Umbilical cord (tissue), 1 donor: ENCODE measurements at regions not wholly inside any gene's neighbourhood (a gene's known extent, or its start where the extent isn't known, plus 50 kb on each side); places are given as distances from the start of the nearest gene placed in this dataset.

Experiments
- DNase-seq: peaks from one replicate; pipeline ENCODE4 v3.0.0-alpha.2; 2015; ENCODE audit warnings: low spot score

DNA sequence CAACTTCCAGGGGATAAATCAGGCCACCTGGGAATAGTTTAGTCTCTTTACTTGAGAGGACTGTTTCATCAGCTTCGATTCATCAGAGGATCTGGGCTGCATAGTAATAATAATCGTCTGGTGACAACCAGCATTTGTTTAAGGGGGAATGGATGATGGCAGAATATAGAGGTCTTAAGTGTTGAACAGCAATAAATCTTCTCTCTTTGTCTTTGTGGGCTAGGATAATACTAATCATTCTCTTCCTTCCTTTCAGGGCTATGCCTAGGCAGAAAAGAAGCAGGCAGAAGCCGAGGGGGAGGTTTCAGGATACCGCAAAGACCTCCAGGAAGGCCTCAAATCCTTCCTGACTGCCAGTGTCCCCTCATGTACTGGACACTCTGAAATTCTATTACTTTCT is 150.4 kb upstream of the GAREM1 start:
- DNase-seq = no peak

DNA sequence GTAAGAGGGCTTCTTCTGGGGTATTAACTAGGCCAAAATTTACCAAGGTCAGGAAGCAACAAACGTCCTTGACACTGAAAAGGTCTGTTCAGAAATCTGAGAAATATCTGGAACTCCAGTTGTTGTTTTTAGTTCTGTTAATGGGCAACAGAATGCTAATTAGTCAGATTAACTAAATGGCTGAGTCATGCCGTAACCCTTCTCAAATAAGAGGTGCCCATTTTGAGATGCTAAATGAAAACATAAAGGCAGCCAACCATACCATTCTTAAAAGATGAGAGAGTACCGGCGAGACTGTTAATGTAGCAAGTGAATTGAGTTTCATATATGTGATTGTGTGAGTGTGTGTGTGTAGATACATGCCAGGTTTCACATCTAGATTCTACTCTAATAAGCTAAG is 147.9 kb upstream of the GAREM1 start:
- no peak for DNase-seq

DNA sequence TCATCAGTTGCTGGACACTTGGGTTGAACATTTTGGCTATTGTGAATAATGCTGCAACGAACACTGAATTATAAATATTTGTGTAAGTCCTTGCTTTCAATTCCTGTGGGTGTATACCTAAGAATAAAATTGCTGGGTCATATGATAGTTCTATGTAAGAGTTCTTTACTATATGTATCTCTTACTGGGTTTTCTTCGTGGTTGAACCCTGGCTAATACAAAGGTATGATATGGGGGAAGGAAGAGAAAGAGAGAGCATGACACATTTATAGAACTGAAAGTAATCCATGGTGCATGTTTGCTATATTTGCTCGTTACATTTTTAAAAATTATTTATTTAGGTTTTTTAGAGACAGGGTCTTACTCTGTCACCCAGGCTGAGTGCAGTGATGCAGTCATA is 143.1 kb upstream of the GAREM1 start:
- DNase-seq = no peak

DNA sequence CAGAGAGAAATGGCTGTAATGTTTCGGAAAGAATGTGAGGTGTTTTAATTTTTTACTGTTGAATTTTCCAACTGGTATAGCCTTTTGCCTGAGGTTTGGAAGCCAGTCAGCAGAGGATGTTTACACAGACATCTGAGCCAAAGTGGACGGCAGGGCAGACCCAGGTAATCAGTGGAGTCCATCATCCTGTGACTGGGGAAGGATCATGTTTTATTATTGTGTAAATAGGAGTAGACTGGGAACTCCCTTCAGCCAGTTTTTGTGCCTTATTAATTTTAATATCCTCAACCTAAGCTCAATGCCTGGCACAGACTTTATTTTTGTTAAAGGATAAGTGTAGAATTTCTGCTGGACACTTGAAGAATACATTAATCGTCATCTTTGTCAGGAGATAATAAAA is 142.0 kb upstream of the GAREM1 start:
- no peak for DNase-seq

DNA sequence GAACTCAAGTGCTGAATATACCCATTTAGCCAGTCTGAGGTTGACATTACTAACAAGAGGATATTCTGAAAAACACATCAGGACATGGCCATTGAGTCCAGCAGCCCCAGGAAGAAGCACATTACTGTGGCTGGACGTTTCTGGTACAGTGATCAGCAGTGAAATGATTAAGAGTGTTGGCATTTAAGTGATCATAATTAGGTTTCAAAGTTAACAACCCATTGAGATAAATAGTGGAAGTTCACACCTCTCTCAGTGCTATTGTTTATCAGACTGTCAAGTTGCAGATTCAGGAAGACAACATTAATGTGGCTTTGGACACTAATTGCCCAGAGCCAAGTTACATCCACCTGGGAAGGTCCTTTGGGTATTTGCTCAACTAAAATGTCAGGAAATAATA is 139.5 kb upstream of the GAREM1 start:
- DNase-seq = no peak

DNA sequence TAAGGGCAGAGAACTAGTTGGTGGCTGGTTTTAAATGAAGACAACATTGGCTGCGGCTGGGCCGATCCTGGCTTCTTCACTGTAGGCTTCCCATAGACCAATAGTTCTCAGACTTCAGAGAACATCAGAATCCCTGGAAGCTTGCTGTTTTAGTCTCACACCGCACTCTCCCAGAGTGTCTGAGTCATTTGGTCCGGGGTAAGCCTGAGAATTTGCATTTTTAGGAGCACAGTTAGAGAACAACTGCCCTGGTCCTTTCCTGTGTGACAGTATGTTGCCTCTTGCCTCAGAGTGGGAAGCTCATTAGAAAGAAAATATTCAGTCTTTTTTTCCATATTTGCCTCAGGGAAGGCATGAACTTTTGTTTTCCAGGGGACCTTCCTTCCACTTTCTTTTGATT is 137.1 kb upstream of the GAREM1 start:
- DNase-seq = no peak

DNA sequence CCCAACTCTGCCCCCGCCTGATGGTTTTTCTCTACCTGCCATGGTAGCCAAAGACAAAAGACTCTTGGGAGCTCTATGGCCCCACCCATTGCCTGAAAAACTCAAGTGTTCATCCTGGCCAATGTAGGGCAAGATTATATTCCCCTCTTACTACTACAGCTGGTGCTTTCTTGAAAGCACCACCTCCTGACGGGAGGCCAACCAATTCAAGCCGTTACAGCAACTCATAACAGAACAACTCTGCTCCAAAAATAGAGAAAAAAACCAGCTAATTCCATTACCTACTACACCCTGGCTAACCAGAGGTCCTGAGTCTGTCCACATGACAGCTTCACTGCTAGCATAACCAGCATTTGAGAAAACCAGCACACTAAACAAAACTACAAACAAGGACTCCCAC is 127.5 kb upstream of the GAREM1 start:
- no peak for DNase-seq

DNA sequence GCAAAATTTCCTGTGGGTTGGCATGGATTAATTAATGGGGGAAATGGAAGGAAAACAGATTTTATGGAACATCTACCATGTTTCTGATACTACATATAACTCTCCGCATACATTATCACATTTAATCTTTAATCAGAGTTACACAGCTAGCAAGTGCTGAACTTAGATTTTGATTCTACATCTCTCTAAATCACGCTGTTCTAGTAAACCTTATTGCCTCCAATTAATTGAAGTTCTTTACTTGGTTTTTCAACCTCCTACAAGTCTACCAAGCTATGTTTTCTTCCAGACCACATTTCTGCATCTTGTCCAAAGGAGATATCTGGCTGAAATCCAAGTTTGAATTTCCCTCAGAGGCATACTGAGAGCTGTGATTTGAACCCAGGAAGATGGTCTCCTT is 125.8 kb upstream of the GAREM1 start:
- DNase-seq = no peak

DNA sequence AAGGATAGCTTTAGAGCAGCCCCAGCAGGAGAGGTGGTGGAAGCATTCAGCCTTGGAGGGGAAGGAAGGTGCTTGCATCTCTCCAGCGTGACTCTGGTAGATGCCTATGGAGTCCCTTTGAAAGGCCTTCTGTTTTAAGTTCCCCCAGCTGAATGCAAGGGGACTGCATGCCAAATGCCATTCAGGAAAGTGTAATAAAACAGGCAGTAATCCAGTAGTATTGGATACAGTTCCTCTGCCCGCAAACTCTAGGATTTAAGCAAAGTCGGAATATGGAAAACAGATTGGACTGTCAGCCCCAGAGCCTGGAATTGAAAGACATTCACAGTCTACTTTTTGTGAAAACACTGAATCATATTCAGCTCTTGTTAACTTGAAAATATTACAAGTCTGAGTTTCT is 125.2 kb upstream of the GAREM1 start:
- peak; percentile 6 for DNase-seq

DNA sequence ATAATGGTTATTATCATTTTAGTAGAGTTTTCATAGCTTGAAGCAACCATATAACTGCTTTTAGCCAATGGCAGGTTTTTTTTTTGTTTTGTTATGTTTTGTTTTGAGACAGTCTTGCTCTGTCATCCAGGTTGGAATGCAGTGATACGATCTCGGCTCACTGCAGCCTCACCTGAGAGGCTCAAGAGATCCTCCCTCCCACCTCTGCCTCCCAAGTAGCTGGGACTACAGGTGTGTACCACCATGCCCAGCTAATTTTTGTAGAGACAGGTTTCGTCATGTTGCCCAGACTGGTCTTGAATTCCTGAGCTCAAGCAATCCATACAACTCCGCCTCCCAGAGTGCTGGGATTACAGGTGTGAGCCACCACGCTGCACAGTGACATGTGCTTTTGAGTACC is 117.5 kb upstream of the GAREM1 start:
- no peak for DNase-seq

DNA sequence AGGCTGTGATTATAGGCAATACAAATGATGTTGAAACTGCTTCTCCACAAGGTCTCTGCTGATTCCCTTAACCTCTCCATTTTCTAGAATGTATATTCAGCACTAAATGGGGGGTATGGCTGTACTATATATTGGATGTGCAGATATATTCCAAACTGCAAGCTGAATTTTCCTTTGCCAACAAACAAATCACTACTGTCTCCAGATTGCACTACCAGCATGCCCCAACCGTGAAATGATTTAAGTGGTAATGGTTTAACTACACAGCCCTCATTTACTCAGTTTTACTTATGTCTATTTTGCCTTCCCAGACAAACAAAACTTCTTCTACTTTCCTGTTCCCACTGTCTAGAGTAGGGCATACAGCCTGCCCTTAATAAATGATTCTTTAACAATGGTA is 112.7 kb upstream of the GAREM1 start:
- no peak for DNase-seq

DNA sequence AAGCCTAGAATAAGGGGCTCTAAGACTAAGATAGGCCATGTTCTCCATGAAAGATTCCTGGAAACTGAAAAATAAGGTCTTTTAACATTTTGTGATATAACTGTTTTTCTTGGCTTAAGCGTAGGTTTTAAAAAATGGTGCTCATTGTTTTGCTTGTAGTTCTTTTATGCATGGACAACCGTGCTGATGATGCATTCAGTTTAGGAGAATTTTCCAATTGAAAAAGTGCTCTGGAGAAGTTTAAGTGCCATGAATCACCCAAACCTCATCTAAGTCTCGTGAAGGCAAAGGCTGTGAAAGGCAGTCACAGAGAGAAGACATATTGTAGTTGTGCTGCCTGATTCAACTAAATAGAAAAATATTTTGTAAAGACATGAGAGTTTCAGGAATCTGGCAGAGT is 111.8 kb upstream of the GAREM1 start:
- no peak for DNase-seq

DNA sequence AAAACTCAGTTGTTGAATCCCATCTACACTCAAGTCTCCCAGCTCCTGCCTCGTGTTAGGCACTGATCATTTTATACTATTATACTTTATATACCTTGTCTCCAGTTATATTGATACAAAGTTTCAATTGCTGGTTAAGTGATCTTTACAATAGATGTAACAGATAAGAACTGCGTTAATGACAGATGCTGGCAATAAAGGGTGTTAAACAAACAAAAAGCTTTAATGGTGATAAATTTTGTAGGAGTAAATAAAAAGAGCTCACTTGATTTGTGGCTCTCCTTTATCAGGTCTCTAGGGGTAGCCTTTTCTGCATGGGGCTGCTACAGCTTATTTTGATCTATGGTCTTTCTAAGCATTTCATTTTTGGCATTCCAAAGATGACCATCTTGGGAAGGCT is 106.9 kb upstream of the GAREM1 start:
- DNase-seq = no peak

DNA sequence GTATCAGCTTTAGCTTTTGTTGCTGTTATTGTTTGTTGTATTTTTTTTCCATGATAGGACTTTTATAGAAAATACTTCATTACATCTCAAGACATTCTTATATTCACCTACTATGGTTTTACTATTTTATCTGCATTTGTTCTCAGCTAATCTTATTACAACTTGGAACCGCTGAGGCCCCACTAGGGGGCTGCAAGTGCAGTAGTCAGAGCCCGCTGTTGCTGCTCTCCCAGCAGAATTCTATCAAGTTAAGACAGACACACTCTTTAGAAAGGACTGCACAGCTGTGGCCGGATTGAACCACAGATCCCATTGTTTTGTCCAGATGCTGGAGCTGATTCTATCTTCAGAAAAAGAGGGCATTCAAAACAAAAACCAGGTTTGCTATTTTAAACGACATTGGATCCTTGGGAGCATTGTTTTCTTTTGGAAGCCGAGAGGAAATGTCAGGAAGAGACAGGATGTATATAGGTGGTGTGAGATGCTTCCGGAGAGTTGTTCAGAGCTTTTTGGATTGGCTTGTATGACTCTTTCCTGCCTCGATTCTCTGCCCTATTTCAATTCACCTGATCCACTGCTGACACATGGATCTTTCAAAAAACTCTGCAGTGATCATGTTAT is 105.7 kb upstream of the GAREM1 start:
- DNase-seq = peak; percentile 27

DNA sequence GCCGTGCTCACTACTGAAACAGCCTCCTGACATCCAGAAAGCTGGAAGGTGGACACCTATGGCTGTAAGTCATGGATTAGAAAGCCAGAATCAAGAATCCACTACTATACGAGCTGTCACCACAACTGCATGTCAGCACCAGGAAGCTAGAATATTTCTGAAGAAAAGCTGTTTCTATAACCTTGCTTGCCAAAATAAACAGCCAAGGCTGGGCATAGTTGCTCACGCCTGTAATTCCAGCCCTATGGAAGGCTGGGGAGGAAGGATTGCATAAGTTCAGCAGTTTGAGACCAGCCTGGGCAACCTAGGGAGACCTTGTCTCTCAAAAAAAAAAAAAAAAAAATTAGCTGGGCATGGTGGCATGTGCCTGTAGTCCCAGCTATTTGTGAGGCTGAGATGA is 96.3 kb upstream of the GAREM1 start:
- no peak for DNase-seq

DNA sequence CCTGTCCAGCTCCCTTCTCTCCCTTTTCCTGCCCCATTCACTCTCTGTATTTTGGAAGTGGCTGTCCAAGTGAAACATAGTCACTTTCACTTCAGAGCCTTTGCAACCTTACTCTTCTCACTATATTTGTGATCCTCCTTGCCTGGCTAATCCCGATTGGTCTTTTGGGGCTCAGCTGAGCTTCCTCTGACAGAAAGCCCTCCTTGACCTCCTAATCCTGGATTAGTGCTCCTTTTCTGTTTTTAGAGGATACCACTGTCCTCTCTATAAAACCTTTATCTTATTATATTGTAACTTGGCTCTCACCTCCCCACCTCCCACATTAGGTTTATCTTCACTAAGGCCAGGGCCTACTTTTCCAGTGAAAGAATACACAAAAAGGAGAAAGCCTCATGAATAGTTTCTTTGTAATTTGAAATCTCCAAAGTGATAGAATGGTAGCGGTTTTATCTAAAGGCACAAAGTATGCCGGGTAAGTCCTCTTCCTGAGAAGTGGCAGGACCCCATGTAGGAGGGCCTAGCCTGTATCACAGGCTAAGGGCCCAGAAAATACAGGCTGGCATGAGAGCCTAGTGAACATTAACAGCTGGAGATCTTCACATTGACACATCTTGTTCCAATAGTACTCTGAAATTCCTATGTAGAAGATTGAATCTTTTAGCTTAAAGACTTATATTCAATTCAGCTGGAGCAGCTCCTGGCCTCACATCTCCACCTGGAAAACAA is 83.1 kb upstream of the GAREM1 start:
- DNase-seq = no peak

DNA sequence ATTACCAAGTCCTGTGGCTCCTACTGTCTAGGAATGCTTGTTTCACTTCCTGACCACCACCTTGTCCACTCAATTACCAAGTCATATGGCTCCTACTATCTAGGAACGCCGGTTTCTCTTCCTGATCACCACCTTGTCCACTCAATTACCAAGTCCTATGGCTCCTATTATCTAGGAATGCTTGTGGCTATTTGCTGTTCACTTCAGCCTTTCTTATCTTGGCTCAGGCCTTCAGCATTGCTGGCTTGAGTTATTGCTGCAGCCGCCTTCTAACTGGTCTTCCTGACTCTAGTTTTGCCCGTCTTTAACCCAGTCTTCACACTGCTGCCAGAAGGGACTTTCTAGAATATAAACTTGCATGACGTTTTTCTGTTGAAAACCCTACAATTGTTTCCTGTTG is 82.5 kb upstream of the GAREM1 start:
- no peak for DNase-seq

DNA sequence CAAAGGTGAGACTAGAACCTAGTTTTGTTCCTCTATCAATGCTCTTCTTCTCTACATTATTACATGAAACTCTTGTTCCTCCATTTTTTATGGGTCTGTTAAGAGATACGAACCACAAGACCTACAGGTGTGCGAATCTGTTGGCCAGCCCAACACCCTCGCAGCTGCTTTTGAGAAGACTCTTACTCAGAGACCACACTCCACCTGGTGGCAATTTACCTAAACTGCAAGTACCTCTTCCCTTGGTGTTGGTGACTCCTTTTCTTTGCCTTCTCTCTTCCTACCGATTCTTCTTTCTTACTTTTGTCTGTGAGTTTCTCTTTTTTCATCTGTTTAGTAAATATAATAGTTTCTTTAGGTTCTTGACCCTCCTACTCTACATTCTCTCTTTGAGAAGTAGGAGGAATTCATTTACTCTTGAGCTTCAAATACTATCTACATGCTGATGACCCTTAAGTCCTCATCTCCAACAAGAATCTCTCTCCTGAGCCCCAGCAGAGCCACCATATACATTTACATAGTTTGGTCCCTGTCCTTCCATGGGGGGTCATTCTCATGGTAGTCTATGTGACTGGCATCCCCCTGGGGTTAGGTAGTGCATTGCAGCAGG is 81.8 kb upstream of the GAREM1 start:
- peak; percentile 33 for DNase-seq

DNA sequence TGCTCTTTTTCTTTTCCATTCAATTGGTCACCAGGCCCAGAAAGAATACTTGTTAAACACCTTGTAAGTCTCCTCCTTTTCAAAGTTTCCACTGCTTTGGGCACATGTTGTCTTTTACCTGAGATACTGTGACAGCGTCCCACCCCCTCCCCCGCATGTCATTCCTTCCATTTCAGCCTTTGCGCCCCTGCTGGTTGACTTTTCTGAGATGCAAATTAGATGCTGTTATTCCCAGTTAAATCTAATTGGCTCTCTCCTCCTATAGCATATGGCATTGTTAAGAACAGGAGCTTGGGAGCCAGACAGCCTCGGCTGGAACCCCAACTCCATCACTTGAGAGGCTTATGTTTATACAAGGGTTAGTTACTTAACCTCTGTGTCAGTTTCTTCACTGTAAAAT is 80.3 kb upstream of the GAREM1 start:
- no peak for DNase-seq

DNA sequence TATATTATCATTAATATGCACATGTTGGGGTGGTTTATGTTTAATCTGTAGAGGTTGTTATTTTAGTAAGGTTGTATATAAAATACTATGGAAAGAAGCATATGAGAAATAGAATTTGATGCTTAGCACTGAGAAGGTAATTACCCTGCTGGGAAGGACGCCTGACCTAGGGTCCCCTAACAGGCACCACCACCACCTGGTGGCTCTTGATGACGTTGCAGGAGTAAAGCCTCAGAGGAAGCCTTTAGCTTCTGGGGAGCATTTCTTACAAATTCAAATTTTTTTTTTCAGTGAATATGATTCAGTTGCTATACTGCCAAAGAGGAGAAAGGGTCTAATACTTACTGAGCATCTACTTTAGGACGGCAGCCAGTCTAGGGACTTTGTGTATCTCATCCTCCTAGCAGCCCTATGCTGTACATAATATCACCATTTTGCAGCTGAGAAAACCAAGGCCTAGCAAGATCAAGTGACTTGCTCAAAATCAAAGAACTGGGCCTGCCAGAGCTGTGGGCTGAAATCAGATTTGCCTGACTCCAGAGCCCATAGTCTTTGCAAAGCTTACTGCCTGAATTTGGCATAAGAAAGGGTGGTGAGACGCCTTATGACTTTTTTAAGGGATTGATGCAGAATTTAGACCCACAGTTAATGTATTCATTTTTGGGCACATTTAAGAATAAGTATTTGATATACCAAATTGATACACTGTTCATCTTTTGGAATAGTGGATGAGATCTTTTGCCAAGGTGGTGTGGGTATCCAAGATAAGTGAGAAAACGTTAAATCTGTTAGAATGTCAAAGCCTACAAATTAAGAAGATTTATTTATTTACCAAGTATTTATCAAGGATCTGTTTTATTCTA is 78.8 kb upstream of the GAREM1 start:
- peak; percentile 28 for DNase-seq

DNA sequence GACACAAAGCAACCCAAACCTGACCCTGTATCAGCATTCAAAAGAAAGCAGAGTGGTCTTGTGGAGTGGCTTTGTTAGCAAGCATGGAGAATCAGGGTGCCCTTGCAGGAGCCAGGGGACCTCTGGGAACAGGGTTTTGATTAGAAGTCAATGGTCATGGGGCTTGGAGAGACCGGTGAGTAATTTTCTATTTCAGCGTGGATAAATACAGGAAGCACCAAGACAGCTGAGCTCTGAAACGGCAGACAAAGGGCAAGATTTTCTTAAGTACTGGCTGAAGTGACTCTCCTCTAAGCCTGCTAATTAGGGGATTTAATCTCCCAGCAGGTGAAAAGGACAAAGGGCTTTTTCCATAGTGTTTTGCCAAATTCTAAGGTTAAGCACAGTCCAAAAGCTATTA is 78.0 kb upstream of the GAREM1 start:
- DNase-seq = no peak

DNA sequence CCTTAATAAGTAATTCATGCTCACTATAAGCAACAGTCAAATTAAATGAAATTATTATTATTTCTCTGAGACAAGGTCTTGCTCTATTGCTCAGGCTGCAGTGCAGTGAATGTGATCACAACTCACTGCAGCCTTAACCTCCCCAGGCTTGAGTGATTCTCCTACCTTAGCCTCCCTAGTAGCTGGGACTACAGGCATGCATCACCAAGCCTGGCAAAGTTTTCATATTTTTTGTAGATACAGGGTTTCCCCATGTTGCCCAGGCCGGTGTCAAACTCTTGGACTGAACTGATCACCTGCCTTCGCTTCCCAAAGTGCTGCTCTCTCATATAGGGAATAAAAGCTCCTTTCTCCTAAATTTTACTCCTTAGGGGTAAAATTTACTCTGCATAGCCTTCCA is 74.9 kb upstream of the GAREM1 start:
- no peak for DNase-seq
